Stimulated activated CD8-positive, alpha-beta memory T cell treated with anti-CD3 and anti-CD28 coated beads, Interleukin-7, amount 100 ng/mL, for 1 hour (primary cell): ENCODE measurements at regions not wholly inside any gene's neighbourhood (a gene's known extent, or its start where the extent isn't known, plus 50 kb on each side); places are given as distances from the start of the nearest gene placed in this dataset.

Source experiments
- DNase-seq, 2 donors: peaks; one replicate each; pipeline ENCODE4 v3.0.0-alpha.2; 2020; ENCODE audit warnings: low read depth in 2 of 2

GRCh38 chr6:147621263-147621662 is 112.8 kb downstream of the SAMD5 start:
- DNase-seq: no peak

GRCh38 chr6:147621961-147622360 is 113.5 kb downstream of the SAMD5 start:
- DNase-seq: no peak

- no peak for DNase-seq
These were observed 116.5 kb downstream of the SAMD5 start for GRCh38 chr6:147624946-147625515.

GRCh38 chr6:147625946-147626345 is 117.5 kb downstream of the SAMD5 start:
- no peak for DNase-seq

GRCh38 chr6:147627411-147627810 is 118.9 kb downstream of the SAMD5 start:
- no peak for DNase-seq

- no peak for DNase-seq
These were observed 124.7 kb downstream of the SAMD5 start for GRCh38 chr6:147633191-147633590.

GRCh38 chr6:147637620-147638195 is 129.2 kb downstream of the SAMD5 start:
- DNase-seq: no peak

GRCh38 chr6:147639279-147639678 is 130.8 kb downstream of the SAMD5 start:
- no peak for DNase-seq

- no peak for DNase-seq
These were observed 132.1 kb downstream of the SAMD5 start for GRCh38 chr6:147640606-147641005.

GRCh38 chr6:147641511-147641910 is 133.0 kb downstream of the SAMD5 start:
- DNase-seq: no peak

GRCh38 chr6:147642458-147642857 is 134.0 kb downstream of the SAMD5 start:
- DNase-seq: no peak

- no peak for DNase-seq
These were observed 135.1 kb downstream of the SAMD5 start for GRCh38 chr6:147643341-147644200.

- no peak for DNase-seq
These were observed 140.4 kb downstream of the SAMD5 start for GRCh38 chr6:147648916-147649315.

GRCh38 chr6:147651249-147652063 is 143.0 kb downstream of the SAMD5 start:
- DNase-seq: no peak

- no peak for DNase-seq
These were observed 145.1 kb downstream of the SAMD5 start for GRCh38 chr6:147653631-147654030.

GRCh38 chr6:147654103-147654845 is 145.8 kb downstream of the SAMD5 start:
- no peak for DNase-seq

GRCh38 chr6:147660334-147661311 is 152.1 kb downstream of the SAMD5 start:
- no peak for DNase-seq

GRCh38 chr6:147662646-147663045 is 154.2 kb downstream of the SAMD5 start:
- no peak for DNase-seq

- DNase-seq: no peak
These were observed 155.6 kb downstream of the SAMD5 start for GRCh38 chr6:147664092-147664491.

- no peak for DNase-seq
These were observed 157.8 kb downstream of the SAMD5 start for GRCh38 chr6:147666255-147666654.
